HEK293 (cell line): ENCODE measurements at regions not wholly inside any gene's neighbourhood (a gene's known extent, or its start where the extent isn't known, plus 50 kb on each side); places are given as distances from the start of the nearest gene placed in this dataset.

Experiments used
- CTCF ChIA-PET: fragments of 350-600 bp; formaldehyde crosslinking; extraction: SDS; loops from one replicate; lab custom pipeline; 2021; ENCODE audit warnings: antibody characterized with exemption; lab: Yijun Ruan, JAX
- POLR2A ChIA-PET: fragments of 300-600 bp; formaldehyde crosslinking; extraction: SDS; loops from one replicate; lab custom pipeline; 2020; ENCODE audit warnings: antibody characterized with exemption, inconsistent platforms; lab: Yijun Ruan, JAX
- H3K27ac ChIP-seq: fragments of 200-500 bp; sonication (Bioruptor generic); 2 replicates; pipeline ENCODE4 v1.5.1; 2014; ENCODE audit warnings: low read depth, low read length, control low read depth, inconsistent platforms; ENCODE audit errors: extremely low read depth
- H3K36me3 ChIP-seq, 2 experiments: fragments of 200-500 bp in 1 of 2; sonication (Bioruptor generic) in 1 of 2; 1 replicate in 1 of 2; 2 replicates in 1 of 2; pipeline ENCODE4 v1.5.1; 2014 to 2017; ENCODE audit warnings: inconsistent platforms in 2 of 2, low read length in 2 of 2; ENCODE audit not compliant: control insufficient read depth in 2 of 2, insufficient read depth in 1 of 2
- H3K4me1 ChIP-seq: fragments of 200-500 bp; sonication (Bioruptor generic); 2 replicates; pipeline ENCODE4 v1.5.1; 2014; ENCODE audit warnings: mild to moderate bottlenecking, low read length, inconsistent platforms; ENCODE audit not compliant: control insufficient read depth, insufficient read depth
- H3K4me3 ChIP-seq: 2 replicates; pipeline ENCODE4 v1.5.1; 2011; ENCODE audit warnings: low read depth, mild to moderate bottlenecking, control low read depth, low read length, moderate library complexity
- H3K9me3 ChIP-seq: fragments of 200-500 bp; sonication (Bioruptor generic); 2 replicates; pipeline ENCODE4 v1.5.1; 2014; ENCODE audit warnings: low read depth, low read length, inconsistent platforms; ENCODE audit not compliant: control insufficient read depth, insufficient read depth
- FEZF1 ChIP-seq: fragments of 450-650 bp; formaldehyde crosslinking; IDR thresholded peaks from 2 replicates; pipeline ENCODE4 v1.5.1; 2016; ENCODE audit warnings: missing biosample characterization, missing genetic modification characterization
- KLF1 ChIP-seq: fragments of 450-650 bp; formaldehyde crosslinking; IDR thresholded peaks from 2 replicates; pipeline ENCODE4 v1.5.1; 2016; ENCODE audit warnings: missing biosample characterization, missing genetic modification characterization
- SP7 ChIP-seq: fragments of 450-650 bp; formaldehyde crosslinking; IDR thresholded peaks from 2 replicates; pipeline ENCODE4 v1.5.1; 2016; ENCODE audit warnings: missing biosample characterization, missing genetic modification characterization
- TRIM28 ChIP-seq: IDR thresholded peaks from 2 replicates; pipeline ENCODE4 v1.6.1; 2011; ENCODE audit warnings: low read length, control low read depth, borderline replicate concordance
- ZBTB8A ChIP-seq: fragments of 450-650 bp; formaldehyde crosslinking; IDR thresholded peaks from 2 replicates; pipeline ENCODE4 v1.5.1; 2016; ENCODE audit warnings: missing biosample characterization, missing genetic modification characterization
- ZNF174 ChIP-seq: fragments of 450-650 bp; formaldehyde crosslinking; IDR thresholded peaks from 2 replicates; pipeline ENCODE4 v1.5.0; 2017; ENCODE audit warnings: missing biosample characterization, mild to moderate bottlenecking, missing genetic modification characterization
- ZNF350 ChIP-seq: fragments of 450-650 bp; formaldehyde crosslinking; IDR thresholded peaks from 2 replicates; pipeline ENCODE4 v1.5.0; 2017; ENCODE audit warnings: missing biosample characterization, mild to moderate bottlenecking, missing genetic modification characterization
- ZNF510 ChIP-seq: fragments of 450-650 bp; formaldehyde crosslinking; IDR thresholded peaks from 2 replicates; pipeline ENCODE4 v1.5.1; 2018; ENCODE audit warnings: mild to moderate bottlenecking, missing genetic modification characterization, missing biosample characterization; ENCODE audit not compliant: insufficient replicate concordance
- ZNF621 ChIP-seq: fragments of 450-650 bp; formaldehyde crosslinking; IDR thresholded peaks from 2 replicates; pipeline ENCODE4 v1.5.1; 2017; ENCODE audit warnings: missing biosample characterization, missing genetic modification characterization
- ZNF623 ChIP-seq: fragments of 450-650 bp; formaldehyde crosslinking; IDR thresholded peaks from 2 replicates; pipeline ENCODE4 v1.5.1; 2016; ENCODE audit warnings: missing biosample characterization, missing genetic modification characterization
- ZNF654 ChIP-seq: fragments of 450-650 bp; formaldehyde crosslinking; IDR thresholded peaks from 2 replicates; pipeline ENCODE4 v1.5.1; 2016; ENCODE audit warnings: low read depth, missing biosample characterization, missing genetic modification characterization
- ZNF747 ChIP-seq: fragments of 450-650 bp; formaldehyde crosslinking; IDR thresholded peaks from 2 replicates; pipeline ENCODE4 v1.5.1; 2016; ENCODE audit warnings: missing biosample characterization, missing genetic modification characterization
- TF ChIP-seq, protein P1 (sequence below): fragments of 450-650 bp; formaldehyde crosslinking; conservative IDR thresholded peaks from 2 replicates; pipeline ENCODE4 v1.5.1; 2016; ENCODE audit warnings: low read depth, missing biosample characterization, missing genetic modification characterization
- TF ChIP-seq, protein P2 (sequence below): fragments of 450-650 bp; formaldehyde crosslinking; IDR thresholded peaks from 2 replicates; pipeline ENCODE4 v1.5.1; 2017; ENCODE audit warnings: missing biosample characterization, mild to moderate bottlenecking, missing genetic modification characterization, moderate library complexity
- TF ChIP-seq, protein P3 (sequence below): fragments of 450-650 bp; formaldehyde crosslinking; IDR thresholded peaks from 2 replicates; pipeline ENCODE4 v1.5.1; 2016; ENCODE audit warnings: missing biosample characterization, missing genetic modification characterization
- TF ChIP-seq, protein P4 (sequence below): fragments of 450-650 bp; formaldehyde crosslinking; IDR thresholded peaks from 2 replicates; pipeline ENCODE4 v1.5.1; 2016; ENCODE audit warnings: missing biosample characterization, missing genetic modification characterization, low read depth
- TF ChIP-seq, protein P5 (sequence below): fragments of 450-650 bp; formaldehyde crosslinking; IDR thresholded peaks from 2 replicates; pipeline ENCODE4 v1.5.1; 2016; ENCODE audit warnings: missing biosample characterization, missing genetic modification characterization, borderline replicate concordance

DNA sequence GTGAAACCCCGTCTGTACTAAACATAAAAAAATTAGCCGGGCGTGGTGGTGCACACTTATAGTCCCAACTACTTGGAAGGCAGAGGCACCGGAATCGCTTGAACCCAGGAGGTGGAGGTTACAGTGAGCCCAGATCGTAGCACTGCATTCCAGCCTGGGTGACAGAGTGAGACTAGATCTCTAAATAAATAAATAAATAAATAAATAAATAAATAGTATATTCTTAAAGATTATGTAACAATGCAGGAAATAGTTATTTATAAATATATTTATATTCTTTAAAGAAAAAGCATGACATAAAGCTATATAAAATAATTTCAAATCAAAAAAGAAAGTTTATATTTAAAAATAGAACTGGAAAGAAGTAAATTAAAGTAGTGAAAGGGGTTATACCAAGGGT, 76.4 kb downstream of the MBL2 start (continued):
- TF ChIP-seq, protein P1, sequence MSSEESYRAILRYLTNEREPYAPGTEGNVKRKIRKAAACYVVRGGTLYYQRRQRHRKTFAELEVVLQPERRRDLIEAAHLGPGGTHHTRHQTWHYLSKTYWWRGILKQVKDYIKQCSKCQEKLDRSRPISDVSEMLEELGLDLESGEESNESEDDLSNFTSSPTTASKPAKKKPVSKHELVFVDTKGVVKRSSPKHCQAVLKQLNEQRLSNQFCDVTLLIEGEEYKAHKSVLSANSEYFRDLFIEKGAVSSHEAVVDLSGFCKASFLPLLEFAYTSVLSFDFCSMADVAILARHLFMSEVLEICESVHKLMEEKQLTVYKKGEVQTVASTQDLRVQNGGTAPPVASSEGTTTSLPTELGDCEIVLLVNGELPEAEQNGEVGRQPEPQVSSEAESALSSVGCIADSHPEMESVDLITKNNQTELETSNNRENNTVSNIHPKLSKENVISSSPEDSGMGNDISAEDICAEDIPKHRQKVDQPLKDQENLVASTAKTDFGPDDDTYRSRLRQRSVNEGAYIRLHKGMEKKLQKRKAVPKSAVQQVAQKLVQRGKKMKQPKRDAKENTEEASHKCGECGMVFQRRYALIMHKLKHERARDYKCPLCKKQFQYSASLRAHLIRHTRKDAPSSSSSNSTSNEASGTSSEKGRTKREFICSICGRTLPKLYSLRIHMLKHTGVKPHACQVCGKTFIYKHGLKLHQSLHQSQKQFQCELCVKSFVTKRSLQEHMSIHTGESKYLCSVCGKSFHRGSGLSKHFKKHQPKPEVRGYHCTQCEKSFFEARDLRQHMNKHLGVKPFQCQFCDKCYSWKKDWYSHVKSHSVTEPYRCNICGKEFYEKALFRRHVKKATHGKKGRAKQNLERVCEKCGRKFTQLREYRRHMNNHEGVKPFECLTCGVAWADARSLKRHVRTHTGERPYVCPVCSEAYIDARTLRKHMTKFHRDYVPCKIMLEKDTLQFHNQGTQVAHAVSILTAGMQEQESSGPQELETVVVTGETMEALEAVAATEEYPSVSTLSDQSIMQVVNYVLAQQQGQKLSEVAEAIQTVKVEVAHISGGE (tag by site-specific recombination), result peak; percentile 64
- TF ChIP-seq ZNF623 (tag by site-specific recombination), result peak; percentile 45
- TF ChIP-seq, protein P2, sequence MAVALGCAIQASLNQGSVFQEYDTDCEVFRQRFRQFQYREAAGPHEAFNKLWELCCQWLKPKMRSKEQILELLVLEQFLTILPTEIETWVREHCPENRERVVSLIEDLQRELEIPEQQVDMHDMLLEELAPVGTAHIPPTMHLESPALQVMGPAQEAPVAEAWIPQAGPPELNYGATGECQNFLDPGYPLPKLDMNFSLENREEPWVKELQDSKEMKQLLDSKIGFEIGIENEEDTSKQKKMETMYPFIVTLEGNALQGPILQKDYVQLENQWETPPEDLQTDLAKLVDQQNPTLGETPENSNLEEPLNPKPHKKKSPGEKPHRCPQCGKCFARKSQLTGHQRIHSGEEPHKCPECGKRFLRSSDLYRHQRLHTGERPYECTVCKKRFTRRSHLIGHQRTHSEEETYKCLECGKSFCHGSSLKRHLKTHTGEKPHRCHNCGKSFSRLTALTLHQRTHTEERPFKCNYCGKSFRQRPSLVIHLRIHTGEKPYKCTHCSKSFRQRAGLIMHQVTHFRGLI, result no peak
- no peak for TF ChIP-seq FEZF1 (tag by site-specific recombination)
- TF ChIP-seq ZBTB8A, result peak; percentile 50
- peak; percentile 47 for TF ChIP-seq ZNF510 (tag by site-specific recombination)
- 0 out of 2 replicates have a peak, but pooled peaks have one; percentile 12 for TF ChIP-seq ZNF654
- TF ChIP-seq ZNF350 (tag by site-specific recombination), result no peak

DNA sequence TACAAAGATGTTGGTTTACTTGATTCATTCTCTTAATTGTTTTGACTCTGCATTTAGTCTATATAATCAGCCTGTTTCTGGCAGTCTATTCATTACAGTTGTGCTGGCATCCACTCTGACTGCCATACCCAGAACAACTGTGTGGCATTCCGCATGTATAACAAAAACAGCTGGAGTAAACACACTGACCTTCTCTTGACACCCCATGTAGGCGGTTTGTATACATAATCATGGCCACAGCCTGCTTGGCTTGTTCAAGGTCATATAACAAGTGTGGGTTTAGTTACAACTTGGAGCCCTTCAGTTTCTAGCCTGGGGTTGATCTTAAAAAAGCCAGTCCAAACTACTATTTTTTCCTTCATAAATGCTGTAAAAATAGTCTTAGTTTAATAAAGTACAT, 70.9 kb downstream of the MBL2 start:
- no peaks in the 10 kb centered on the region for H3K4me1 ChIP-seq
- TF ChIP-seq ZNF350 (tag by site-specific recombination) (peak; percentile 58; the same call in 1 of the 2 replicates), ZNF621 (tag by site-specific recombination) (no peak), KLF1 (no peak)
- H3K9me3 ChIP-seq, result no peaks in the 10 kb centered on the region
- POLR2A ChIA-PET, result no interaction called here
- H3K4me3 ChIP-seq, result no peak overlapping the region
- H3K27ac ChIP-seq, result no peak overlapping the region
- CTCF ChIA-PET, result interaction anchor here (1.4 kb wide), 1 partner anchor 27 kb away, joined by 6 read pairs; no protein-coding TSS in a partner anchor
- no peaks in the 10 kb centered on the region for H3K36me3 ChIP-seq

DNA sequence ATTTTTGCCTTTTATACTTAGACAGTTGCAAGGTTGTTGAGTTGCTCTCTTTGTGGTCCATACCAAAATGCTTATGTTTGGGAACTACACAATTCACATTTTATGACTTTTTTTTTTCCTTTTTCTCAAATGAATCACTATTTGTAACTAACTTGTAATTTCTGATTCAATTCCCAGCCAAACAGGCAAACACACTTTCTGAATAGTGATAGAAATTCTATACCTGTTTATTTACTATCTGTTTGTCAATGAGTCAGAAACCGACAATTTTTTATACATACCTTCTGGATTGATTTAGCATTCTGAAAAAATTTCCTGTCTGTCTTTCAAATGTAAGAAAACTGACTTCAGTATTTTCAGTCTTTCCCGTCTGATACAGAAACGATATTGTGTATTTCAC, 69.1 kb downstream of the MBL2 start:
- Histone ChIP-seq H3K9me3 (no peaks in the 10 kb centered on the region), H3K4me3 (no peak overlapping the region), H3K27ac (no peak overlapping the region), H3K4me1 (no peaks in the 10 kb centered on the region), H3K36me3 (no peaks in the 10 kb centered on the region)
- POLR2A ChIA-PET, result no interaction called here
- CTCF ChIA-PET, result no interaction called here
- no peak for TF ChIP-seq ZNF174 (tag by site-specific recombination)
- no peak for TF ChIP-seq SP7 (tag by site-specific recombination)

DNA sequence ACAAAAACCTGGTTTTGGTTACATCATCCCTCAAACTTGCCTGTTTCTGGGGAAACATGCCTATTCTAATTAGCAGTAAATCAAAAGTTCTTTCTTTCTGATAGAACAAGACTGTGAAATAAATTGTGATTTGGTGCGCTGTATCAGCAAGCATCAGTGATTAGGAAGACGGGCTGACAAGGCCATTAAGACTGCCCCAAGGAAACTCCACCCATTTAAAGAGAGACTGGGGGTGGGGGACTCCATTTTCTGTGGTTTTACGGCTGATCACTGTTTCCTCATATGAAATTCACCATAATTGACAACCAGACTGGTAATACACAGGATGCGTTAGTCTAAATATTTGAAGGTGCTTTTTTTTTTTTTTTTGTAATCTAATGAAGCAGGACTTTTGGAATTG, 68.7 kb downstream of the MBL2 start:
- Histone ChIP-seq H3K4me1 (no peaks in the 10 kb centered on the region), H3K27ac (no peak overlapping the region), H3K9me3 (no peaks in the 10 kb centered on the region), H3K4me3 (no peak overlapping the region), H3K36me3 (no peaks in the 10 kb centered on the region)
- ChIA-PET CTCF (interaction anchor here (0.7 kb wide), 1 partner anchor 28 kb away, joined by 4 read pairs; no protein-coding TSS in a partner anchor), POLR2A (no interaction called here)
- TF ChIP-seq ZNF747 (tag by site-specific recombination), result no peak
- TF ChIP-seq, protein P3, sequence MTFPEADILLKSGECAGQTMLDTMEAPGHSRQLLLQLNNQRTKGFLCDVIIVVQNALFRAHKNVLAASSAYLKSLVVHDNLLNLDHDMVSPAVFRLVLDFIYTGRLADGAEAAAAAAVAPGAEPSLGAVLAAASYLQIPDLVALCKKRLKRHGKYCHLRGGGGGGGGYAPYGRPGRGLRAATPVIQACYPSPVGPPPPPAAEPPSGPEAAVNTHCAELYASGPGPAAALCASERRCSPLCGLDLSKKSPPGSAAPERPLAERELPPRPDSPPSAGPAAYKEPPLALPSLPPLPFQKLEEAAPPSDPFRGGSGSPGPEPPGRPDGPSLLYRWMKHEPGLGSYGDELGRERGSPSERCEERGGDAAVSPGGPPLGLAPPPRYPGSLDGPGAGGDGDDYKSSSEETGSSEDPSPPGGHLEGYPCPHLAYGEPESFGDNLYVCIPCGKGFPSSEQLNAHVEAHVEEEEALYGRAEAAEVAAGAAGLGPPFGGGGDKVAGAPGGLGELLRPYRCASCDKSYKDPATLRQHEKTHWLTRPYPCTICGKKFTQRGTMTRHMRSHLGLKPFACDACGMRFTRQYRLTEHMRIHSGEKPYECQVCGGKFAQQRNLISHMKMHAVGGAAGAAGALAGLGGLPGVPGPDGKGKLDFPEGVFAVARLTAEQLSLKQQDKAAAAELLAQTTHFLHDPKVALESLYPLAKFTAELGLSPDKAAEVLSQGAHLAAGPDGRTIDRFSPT (tag by site-specific recombination), result no peak
- TF ChIP-seq, protein P4, sequence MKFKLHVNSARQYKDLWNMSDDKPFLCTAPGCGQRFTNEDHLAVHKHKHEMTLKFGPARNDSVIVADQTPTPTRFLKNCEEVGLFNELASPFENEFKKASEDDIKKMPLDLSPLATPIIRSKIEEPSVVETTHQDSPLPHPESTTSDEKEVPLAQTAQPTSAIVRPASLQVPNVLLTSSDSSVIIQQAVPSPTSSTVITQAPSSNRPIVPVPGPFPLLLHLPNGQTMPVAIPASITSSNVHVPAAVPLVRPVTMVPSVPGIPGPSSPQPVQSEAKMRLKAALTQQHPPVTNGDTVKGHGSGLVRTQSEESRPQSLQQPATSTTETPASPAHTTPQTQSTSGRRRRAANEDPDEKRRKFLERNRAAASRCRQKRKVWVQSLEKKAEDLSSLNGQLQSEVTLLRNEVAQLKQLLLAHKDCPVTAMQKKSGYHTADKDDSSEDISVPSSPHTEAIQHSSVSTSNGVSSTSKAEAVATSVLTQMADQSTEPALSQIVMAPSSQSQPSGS (tag by site-specific recombination), result peak; percentile 15; the same call in 1 of the 2 replicates
- TF ChIP-seq, protein P5, sequence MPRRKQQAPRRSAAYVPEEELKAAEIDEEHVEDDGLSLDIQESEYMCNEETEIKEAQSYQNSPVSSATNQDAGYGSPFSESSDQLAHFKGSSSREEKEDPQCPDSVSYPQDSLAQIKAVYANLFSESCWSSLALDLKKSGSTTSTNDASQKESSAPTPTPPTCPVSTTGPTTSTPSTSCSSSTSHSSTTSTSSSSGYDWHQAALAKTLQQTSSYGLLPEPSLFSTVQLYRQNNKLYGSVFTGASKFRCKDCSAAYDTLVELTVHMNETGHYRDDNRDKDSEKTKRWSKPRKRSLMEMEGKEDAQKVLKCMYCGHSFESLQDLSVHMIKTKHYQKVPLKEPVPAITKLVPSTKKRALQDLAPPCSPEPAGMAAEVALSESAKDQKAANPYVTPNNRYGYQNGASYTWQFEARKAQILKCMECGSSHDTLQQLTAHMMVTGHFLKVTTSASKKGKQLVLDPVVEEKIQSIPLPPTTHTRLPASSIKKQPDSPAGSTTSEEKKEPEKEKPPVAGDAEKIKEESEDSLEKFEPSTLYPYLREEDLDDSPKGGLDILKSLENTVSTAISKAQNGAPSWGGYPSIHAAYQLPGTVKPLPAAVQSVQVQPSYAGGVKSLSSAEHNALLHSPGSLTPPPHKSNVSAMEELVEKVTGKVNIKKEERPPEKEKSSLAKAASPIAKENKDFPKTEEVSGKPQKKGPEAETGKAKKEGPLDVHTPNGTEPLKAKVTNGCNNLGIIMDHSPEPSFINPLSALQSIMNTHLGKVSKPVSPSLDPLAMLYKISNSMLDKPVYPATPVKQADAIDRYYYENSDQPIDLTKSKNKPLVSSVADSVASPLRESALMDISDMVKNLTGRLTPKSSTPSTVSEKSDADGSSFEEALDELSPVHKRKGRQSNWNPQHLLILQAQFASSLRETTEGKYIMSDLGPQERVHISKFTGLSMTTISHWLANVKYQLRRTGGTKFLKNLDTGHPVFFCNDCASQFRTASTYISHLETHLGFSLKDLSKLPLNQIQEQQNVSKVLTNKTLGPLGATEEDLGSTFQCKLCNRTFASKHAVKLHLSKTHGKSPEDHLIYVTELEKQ (tag by site-specific recombination), result no peak
- TF ChIP-seq TRIM28, result 0 out of 2 replicates have a peak, but pooled peaks have one; percentile 29
